C4-2B (cell line): ENCODE measurements at regions not wholly inside any gene's neighbourhood (a gene's known extent, or its start where the extent isn't known, plus 50 kb on each side); places are given as distances from the start of the nearest gene placed in this dataset.
A peak's percentile ranks its signal among the peaks of the same experiment; 100 is the strongest.

Experiments
- H3K27ac ChIP-seq: fragments of 450-650 bp; 2 replicates; pipeline ENCODE4 v1.5.1; 2017
- ZFX ChIP-seq: fragments of 450-650 bp; IDR thresholded peaks from 2 replicates; pipeline ENCODE4 v1.6.1; 2017
- TF ChIP-seq, protein P1 (sequence below): fragments of 450-650 bp; conservative IDR thresholded peaks from 2 replicates; pipeline ENCODE4 v1.5.1; 2017; ENCODE audit warnings: mild to moderate bottlenecking

DNA sequence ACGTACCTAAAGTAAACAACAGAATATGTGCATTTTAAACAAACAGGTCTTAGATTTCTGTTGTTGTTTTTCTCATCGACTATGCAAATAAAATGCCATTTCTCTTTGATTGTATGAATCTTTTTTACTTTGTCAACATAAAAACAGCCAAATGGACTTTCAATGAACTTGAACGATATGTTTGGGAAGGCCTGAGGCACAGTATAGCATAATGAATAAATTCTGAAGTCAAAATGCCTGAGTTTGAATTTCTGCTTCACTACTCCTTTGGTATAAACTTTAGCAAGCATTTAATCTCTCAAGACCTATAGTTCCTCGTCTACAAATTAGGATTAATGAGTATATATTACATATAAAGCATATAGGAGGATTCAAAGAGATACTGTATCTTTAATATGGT is 1369.9 kb upstream of the TENM4 start:
- no peak for TF ChIP-seq ZFX
- TF ChIP-seq, protein P1, sequence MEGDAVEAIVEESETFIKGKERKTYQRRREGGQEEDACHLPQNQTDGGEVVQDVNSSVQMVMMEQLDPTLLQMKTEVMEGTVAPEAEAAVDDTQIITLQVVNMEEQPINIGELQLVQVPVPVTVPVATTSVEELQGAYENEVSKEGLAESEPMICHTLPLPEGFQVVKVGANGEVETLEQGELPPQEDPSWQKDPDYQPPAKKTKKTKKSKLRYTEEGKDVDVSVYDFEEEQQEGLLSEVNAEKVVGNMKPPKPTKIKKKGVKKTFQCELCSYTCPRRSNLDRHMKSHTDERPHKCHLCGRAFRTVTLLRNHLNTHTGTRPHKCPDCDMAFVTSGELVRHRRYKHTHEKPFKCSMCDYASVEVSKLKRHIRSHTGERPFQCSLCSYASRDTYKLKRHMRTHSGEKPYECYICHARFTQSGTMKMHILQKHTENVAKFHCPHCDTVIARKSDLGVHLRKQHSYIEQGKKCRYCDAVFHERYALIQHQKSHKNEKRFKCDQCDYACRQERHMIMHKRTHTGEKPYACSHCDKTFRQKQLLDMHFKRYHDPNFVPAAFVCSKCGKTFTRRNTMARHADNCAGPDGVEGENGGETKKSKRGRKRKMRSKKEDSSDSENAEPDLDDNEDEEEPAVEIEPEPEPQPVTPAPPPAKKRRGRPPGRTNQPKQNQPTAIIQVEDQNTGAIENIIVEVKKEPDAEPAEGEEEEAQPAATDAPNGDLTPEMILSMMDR, result no peak
- no peak overlapping the region for H3K27ac ChIP-seq

DNA sequence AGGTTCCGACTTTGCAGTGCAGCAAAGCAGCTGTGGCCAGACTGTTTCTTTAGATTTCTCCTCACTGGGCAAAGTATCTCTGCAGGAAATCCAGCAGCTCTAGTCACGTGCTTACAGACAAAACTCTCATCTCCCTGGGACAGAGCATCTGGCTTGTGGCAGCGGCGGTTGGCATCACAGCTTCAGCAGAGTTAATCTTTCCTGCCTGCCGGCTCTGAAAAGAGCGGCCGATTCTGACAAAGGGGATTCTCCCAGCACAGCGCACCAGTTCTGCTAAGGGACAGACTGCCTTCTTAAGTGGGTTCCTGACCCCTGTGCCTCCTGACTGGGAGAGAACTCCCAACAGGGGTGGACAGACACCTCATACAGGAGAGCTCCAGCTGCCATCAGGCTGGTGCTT is 1357.3 kb upstream of the TENM4 start:
- TF ChIP-seq ZFX, result no peak
- TF ChIP-seq, protein P1, result no peak
- H3K27ac ChIP-seq, result no peak overlapping the region

DNA sequence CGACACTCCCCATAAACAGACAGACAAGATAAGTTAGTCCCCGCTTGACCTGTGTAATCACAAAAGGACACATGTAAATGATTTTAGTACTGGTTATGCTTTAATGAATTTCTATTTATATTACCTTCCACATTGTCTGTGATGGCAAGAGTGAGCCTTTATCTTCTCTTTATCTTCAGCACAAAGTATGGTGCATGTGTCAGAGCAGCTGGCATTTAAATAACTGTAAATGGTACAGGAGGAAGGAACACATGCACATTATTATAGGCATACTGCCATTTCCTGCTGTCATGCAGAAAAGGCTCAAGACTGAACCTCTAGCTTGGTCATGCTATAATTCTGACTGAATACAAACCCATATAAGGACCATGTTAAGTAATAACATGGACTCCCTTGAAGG is 1342.7 kb upstream of the TENM4 start:
- no peak for TF ChIP-seq ZFX
- TF ChIP-seq, protein P1, result no peak
- no peak overlapping the region for H3K27ac ChIP-seq

DNA sequence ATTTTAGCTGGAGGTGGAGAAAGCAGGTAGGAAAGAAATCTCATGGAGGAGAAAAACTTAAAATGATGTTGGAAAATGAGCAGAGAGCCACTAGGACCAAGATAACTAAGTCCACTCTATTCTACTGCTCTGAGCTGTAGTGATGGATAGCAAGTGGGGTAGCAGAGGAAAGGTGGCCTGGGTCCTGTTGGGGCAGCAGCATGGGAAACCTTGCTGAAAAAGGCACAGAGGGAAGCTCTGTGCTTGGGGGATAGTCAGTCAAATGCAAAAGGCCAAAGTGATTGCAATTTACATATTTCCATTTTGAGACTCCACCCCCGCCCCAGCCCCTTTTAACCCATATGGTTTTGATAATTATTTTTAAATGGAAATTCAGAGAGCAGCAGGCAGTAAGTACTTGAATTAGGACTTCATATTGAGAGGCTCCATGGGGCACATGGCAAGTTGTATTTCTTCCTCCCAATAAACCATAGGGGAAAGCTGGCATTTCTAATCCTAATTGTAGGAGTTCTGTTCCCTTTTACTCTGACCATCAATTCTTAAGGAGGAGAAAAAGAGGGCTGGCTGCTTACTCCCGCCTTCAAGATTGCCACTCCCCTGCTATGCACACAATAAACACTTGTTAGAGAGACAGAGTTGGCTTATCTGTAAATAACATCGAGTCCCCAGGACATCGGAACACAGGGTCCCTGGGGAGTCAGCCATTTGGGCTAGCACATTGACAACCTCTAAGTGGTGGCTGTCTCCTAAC is 1341.5 kb upstream of the TENM4 start:
- peak overlapping the region; percentile 73; the same call in 1 of the 2 replicates for H3K27ac ChIP-seq
- TF ChIP-seq ZFX, result no peak
- TF ChIP-seq, protein P1, result no peak

DNA sequence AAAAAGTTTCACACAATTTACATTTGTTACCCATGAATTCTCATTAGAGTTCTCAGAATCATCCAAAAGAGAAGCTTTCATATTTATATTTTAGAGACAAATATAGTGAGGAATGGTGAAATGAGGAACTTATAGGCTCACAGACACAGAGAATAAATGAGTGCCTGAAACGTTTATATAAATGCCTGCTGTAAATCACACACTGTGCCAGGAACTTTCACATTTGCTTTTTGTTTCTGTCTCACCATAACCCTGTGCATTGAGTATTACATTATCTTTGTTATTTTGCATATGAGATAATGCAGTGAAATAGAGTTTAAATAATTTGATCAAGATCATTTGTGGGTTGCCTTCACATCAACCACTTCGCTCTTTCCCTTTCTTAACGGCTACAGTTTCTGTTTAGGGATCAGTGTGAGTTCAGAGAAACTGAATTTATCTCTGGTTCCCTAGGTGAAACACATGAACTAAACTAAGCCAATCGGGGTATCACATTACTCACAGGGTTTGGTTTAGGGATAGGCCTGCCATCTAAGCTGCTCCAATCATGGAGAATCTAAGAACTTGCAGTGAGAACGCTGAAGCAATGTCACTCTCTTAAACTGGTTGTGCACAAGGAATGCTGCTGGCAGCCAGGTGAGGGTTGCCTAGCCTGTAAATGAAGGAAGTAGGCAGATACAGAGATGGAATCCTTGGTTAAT is 1339.2 kb upstream of the TENM4 start:
- no peak for TF ChIP-seq ZFX
- TF ChIP-seq, protein P1, result no peak
- H3K27ac ChIP-seq, result no peak overlapping the region; the same call in 1 of the 2 replicates

DNA sequence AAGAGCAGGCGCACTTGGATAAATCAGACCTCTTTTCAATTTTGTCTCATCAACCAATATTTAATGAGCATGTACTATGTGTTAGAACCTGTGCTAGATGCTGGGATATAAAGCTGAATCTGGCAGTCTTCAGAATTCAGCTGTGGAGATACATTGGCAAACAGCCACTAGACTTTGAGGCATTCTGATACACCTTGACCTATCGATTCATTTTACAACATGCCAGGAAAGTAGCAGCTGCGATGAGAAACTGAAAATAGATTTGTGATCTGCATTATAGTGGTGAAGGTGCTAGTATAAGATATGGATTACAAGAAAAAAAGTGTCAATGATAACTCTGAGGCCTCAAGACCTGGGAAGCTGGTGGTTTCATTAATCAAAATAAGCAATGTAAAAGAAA is 1338.1 kb upstream of the TENM4 start:
- TF ChIP-seq ZFX, result no peak
- TF ChIP-seq, protein P1, result no peak

DNA sequence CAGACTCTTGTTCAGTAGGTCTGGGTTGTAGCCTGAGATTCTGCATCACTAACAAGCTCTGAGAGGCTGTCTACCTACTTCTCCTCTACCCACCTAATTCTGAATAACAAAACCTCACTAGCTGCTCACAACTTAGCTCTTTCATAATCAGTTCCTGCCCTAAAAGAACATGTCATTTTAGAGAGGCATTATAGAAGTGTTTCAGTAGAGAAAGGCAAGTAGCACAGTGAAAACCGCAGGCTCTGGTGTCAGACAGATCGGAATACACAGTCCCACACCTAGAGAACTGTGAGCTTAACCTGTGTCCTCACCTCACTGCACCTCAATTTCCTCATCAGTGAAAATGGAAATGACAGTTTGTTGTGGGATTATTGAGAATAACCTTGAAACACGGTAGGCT is 1337.6 kb upstream of the TENM4 start:
- H3K27ac ChIP-seq, result no peak overlapping the region
- TF ChIP-seq ZFX, result no peak
- TF ChIP-seq, protein P1, result no peak

More for the DNA sequence above, 1338.1 kb upstream of the TENM4 start:
- H3K27ac ChIP-seq, result no peak overlapping the region
